RWPE2 (cell line): ENCODE measurements at regions not wholly inside any gene's neighbourhood (a gene's known extent, or its start where the extent isn't known, plus 50 kb on each side); places are given as distances from the start of the nearest gene placed in this dataset.

Experiments
- ATAC-seq: fragments of 200-7000 bp; cut with Tn5 transposase; 3 replicates; pipeline ENCODE4 v1.9.1; 2021; ENCODE audit warnings: low read depth
- DNase-seq: peaks from one replicate; pipeline ENCODE4 v3.0.0-alpha.2; 2020; ENCODE audit warnings: low spot score
- H3K27ac ChIP-seq: fragments of 450-650 bp; 2 replicates; pipeline ENCODE4 v1.5.1; 2017; ENCODE audit warnings: mild to moderate bottlenecking; ENCODE audit not compliant: poor library complexity, severe bottlenecking
- H3K27me3 ChIP-seq: fragments of 250-450 bp; sonication (Bioruptor Pico); 2 replicates; pipeline ENCODE4 v1.5.1; 2021; ENCODE audit warnings: mild to moderate bottlenecking, moderate library complexity; ENCODE audit not compliant: insufficient read depth, poor library complexity, severe bottlenecking
- H3K36me3 ChIP-seq: fragments of 250-450 bp; sonication (Bioruptor Pico); 2 replicates; pipeline ENCODE4 v1.5.1; 2020; ENCODE audit warnings: low read depth, mild to moderate bottlenecking, moderate library complexity
- H3K4me1 ChIP-seq: fragments of 250-450 bp; sonication (Bioruptor Pico); 2 replicates; pipeline ENCODE4 v1.5.1; 2021; ENCODE audit warnings: mild to moderate bottlenecking, moderate library complexity; ENCODE audit not compliant: insufficient read depth, poor library complexity, severe bottlenecking
- H3K4me3 ChIP-seq: fragments of 250-450 bp; sonication (Bioruptor Pico); 2 replicates; pipeline ENCODE4 v1.5.1; 2021; ENCODE audit warnings: mild to moderate bottlenecking, moderate library complexity; ENCODE audit not compliant: severe bottlenecking
- H3K9me3 ChIP-seq: fragments of 250-450 bp; sonication (Bioruptor Pico); 2 replicates; pipeline ENCODE4 v1.5.1; 2021; ENCODE audit warnings: mild to moderate bottlenecking, moderate library complexity; ENCODE audit not compliant: severe bottlenecking
- TF ChIP-seq, protein P1 (sequence below): fragments of 450-650 bp; IDR thresholded peaks from one replicate; pipeline ENCODE4 v1.5.1; 2017; ENCODE audit warnings: mild to moderate bottlenecking, moderate library complexity; ENCODE audit not compliant: poor library complexity, severe bottlenecking

DNA sequence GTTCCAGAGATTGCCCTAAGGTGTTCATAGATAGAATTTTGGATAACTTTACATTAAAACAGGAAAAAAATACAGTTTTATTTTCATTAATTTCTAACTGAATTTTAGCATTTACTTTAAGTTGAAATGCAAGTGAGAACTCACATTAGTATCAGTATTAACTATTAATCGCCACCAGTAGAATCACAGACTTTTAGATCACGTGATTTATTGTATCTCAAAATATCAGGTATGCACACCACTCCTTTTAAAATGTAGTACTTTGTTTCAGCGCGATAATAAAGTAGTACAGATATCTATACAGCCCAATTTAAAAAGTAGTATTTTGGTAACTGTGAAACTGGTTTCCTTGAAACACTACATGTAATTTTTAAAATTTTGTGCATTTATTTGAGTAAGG, 978.7 kb downstream of the DNAH5 start:
- peaks cover 6% of the 10 kb centered on the region for H3K27me3 ChIP-seq
- DNase-seq (no peak), ATAC-seq (no peak)
- TF ChIP-seq, protein P1, sequence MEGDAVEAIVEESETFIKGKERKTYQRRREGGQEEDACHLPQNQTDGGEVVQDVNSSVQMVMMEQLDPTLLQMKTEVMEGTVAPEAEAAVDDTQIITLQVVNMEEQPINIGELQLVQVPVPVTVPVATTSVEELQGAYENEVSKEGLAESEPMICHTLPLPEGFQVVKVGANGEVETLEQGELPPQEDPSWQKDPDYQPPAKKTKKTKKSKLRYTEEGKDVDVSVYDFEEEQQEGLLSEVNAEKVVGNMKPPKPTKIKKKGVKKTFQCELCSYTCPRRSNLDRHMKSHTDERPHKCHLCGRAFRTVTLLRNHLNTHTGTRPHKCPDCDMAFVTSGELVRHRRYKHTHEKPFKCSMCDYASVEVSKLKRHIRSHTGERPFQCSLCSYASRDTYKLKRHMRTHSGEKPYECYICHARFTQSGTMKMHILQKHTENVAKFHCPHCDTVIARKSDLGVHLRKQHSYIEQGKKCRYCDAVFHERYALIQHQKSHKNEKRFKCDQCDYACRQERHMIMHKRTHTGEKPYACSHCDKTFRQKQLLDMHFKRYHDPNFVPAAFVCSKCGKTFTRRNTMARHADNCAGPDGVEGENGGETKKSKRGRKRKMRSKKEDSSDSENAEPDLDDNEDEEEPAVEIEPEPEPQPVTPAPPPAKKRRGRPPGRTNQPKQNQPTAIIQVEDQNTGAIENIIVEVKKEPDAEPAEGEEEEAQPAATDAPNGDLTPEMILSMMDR = no peak
- no peak overlapping the region for H3K27ac ChIP-seq
- H3K4me1 ChIP-seq = no peaks in the 10 kb centered on the region
- H3K4me3 ChIP-seq = no peak overlapping the region
- no peaks in the 10 kb centered on the region for H3K36me3 ChIP-seq
- H3K9me3 ChIP-seq = no peaks in the 10 kb centered on the region

DNA sequence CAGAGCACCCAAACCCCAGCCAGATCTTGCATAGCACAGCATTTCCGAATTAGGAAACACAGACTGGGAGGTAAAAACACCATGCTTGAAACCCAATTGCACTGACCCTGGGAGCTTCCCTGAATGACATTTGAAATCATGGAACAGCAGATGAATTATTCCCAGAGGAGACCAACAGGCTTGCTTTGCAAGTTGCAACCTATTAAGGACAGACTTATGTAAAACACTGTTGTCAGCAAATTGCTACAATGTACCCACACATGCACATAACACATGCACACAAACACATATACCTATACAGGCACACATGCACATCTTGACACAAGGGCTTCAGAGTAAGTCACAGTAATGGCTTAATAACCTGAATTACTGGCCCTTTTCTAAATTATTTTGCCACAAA, 984.8 kb downstream of the DNAH5 start:
- no peak for ATAC-seq
- Histone ChIP-seq H3K27me3 (peaks cover 20% of the 10 kb centered on the region), H3K27ac (no peak overlapping the region), H3K4me1 (no peaks in the 10 kb centered on the region), H3K36me3 (no peaks in the 10 kb centered on the region), H3K9me3 (no peaks in the 10 kb centered on the region), H3K4me3 (no peak overlapping the region)
- DNase-seq = no peak
- TF ChIP-seq, protein P1 = no peak

DNA sequence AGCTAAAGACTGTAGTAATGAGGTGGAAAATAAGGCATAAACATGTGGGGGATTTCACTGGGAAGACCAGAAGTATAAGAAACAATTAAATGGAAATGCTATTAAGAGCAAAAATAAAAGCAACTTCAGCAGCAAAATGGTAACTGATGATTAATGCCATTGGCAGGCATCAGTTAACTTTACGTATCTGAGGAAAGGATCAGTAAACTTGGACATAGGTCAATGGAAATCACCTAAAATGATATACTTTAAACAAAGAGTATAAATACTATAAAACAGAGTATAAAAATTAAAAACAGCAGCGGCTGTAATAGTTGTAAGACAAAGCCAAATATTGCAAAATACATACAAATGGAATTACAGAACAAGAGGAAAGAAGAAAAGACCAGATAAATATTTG, 992.1 kb downstream of the DNAH5 start:
- H3K36me3 ChIP-seq = no peaks in the 10 kb centered on the region
- TF ChIP-seq, protein P1 = no peak
- peaks cover 7% of the 10 kb centered on the region for H3K27me3 ChIP-seq
- H3K27ac ChIP-seq = no peak overlapping the region
- H3K4me3 ChIP-seq = no peak overlapping the region
- DNase-seq (no peak), ATAC-seq (no peak)
- H3K9me3 ChIP-seq = no peaks in the 10 kb centered on the region
- no peaks in the 10 kb centered on the region for H3K4me1 ChIP-seq

DNA sequence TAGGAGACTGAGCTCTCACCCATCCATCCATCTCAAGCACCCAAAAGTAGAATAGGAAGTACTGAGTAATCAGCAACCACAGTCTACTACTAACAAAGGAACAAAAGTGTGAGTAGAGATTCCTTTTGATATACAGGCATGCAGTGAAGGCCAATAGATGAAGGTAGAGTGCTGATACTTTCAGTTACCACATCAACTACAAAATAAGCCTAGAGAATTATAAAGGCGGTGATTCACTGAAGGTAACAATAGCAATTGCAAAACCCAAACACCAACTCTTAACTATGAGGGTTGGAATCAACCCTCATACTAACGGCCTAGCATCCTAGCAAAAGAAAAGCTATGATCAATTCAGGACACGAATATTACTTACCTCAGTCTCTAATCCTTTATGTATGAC, 992.6 kb downstream of the DNAH5 start:
- ATAC-seq (no peak), DNase-seq (no peak)
- H3K4me3 ChIP-seq = no peak overlapping the region
- no peak overlapping the region for H3K27ac ChIP-seq
- H3K9me3 ChIP-seq = no peaks in the 10 kb centered on the region
- H3K27me3 ChIP-seq = peaks cover 6% of the 10 kb centered on the region
- TF ChIP-seq, protein P1 = no peak
- no peaks in the 10 kb centered on the region for H3K36me3 ChIP-seq
- no peaks in the 10 kb centered on the region for H3K4me1 ChIP-seq

DNA sequence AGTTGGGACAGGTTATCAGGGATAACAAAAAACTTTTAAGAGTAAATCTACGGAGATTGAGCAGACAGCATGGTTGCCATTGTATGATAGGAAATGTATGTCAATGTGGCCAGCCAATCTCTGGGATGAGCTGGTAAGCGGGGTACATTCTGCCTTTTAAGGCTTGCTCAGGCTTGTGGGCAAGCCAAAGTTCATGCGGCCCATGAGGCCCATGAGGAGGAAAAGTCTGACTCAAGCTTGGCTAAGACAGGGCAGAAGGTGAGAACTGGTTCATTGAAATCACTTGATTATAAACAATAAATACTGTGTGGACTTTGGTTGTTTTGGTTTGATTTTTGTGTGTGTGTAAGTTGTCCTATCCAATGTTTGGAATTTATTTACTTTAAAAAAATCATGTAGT, 997.1 kb downstream of the DNAH5 start:
- ATAC-seq = no peak
- no peak for DNase-seq
- no peaks in the 10 kb centered on the region for H3K9me3 ChIP-seq

More for the DNA sequence above, 997.1 kb downstream of the DNAH5 start:
- TF ChIP-seq, protein P1 = no peak
- Histone ChIP-seq H3K4me3 (no peak overlapping the region), H3K27me3 (peaks cover 3% of the 10 kb centered on the region), H3K27ac (no peak overlapping the region), H3K36me3 (no peaks in the 10 kb centered on the region), H3K4me1 (no peaks in the 10 kb centered on the region)
